ENCODE measurements at regions not wholly inside any gene's neighbourhood (a gene's known extent, or its start where the extent isn't known, plus 50 kb on each side); places are given as distances from the start of the nearest gene placed in this dataset.

DNA sequence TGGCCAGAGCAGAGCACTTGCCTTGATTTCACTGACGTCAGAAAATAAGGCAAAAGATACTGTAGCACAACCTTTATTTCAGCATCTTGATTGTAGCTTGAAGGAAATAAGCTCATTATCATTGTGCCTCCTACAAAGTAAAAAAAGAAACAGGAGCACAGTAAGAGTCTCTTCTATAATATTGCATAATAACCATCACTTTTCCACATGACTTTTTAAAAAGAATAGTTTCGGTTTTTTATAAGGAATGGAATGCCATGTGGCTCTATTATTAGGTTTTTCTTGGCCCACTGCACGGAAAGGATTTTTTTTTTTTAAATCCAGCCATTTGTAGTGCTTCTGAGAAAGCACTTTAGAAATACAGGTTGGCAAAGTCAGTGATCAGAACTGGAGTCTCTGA is 655.3 kb downstream of the LRRC70 start:
- Histone ChIP-seq H3K4me3 (no peak overlapping the region), H3K4me1 (no peaks in the 10 kb centered on the region), H3K27me3 (no peaks in the 10 kb centered on the region), H3K36me3 (no peaks in the 10 kb centered on the region), H3K27ac (no peak overlapping the region), H3K9me3 (no peaks in the 10 kb centered on the region)
- TF ChIP-seq POLR2A (IDR thresholded peaks at IDR 0.05) (no peak), POLR2AphosphoS5 (IDR thresholded peaks at IDR 0.05) (no peak), EP300 (IDR thresholded peaks at IDR 0.05; ENCODE audit: low read depth) (no peak)
- TF ChIP-seq, protein P1, sequence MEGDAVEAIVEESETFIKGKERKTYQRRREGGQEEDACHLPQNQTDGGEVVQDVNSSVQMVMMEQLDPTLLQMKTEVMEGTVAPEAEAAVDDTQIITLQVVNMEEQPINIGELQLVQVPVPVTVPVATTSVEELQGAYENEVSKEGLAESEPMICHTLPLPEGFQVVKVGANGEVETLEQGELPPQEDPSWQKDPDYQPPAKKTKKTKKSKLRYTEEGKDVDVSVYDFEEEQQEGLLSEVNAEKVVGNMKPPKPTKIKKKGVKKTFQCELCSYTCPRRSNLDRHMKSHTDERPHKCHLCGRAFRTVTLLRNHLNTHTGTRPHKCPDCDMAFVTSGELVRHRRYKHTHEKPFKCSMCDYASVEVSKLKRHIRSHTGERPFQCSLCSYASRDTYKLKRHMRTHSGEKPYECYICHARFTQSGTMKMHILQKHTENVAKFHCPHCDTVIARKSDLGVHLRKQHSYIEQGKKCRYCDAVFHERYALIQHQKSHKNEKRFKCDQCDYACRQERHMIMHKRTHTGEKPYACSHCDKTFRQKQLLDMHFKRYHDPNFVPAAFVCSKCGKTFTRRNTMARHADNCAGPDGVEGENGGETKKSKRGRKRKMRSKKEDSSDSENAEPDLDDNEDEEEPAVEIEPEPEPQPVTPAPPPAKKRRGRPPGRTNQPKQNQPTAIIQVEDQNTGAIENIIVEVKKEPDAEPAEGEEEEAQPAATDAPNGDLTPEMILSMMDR (IDR thresholded peaks at IDR 0.05) = no peak
- 39 to 40% methylated on average over 3 of the region's 3 CpGs for WGBS, 2 donors (ENCODE audit: low coverage in 1 of 2)
- intact Hi-C loops (cut with DNase I; ENCODE audit: low total_unique reads) = no loop called here
- in situ Hi-C loops (cut with MboI; ENCODE audit: low pct_ligation_motif_present in 1 of 4, low pct_unique_long_range_greater_than_20kb in 1 of 4, low sequenced_read_pairs in 3 of 4) = no loop called here
- no peak for DNase-seq

DNA sequence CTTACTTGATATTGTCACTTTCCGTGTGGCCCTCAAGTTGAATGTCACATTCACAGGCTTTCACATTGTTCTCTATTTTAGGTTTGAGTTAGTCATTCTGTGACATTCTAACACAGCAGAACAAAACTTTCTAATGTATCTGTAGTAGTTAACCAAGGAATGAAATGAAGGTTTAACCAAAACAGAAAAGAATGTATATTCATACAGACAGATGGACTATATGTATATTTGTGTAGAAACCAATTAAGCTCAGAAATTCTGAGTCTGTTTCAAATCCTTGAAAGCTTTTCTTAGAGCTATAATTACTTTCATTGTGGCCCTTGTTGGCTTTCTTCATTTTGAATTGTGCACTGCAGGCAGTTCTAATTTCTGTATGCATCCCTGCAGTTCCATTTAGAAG is 654.7 kb downstream of the LRRC70 start:
- Histone ChIP-seq H3K9me3 (no peaks in the 10 kb centered on the region), H3K4me3 (no peak overlapping the region)
- in situ Hi-C loops (cut with MboI; ENCODE audit: low pct_ligation_motif_present in 1 of 4, low pct_unique_long_range_greater_than_20kb in 1 of 4, low sequenced_read_pairs in 3 of 4) = no loop called here

DNA sequence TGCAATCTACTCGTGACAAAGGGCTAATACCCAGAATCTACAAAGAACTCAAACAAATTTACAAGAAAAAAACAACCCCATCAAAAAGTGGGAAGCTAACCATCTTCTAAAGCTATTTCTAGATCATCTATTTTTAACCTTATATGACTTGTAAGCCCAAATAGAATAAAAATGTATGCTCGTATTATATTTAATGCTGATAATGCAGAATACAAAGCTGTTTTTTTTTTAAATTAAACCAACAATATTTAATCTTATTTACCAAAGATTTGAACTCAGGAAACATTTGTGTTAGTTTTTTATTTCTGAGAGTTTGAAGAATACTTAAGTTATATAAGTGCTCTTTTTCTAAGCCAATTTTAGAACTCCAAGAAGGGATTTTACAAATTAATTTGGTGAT is 652.1 kb downstream of the LRRC70 start:
- no peak overlapping the region for H3K4me3 ChIP-seq
- H3K36me3 ChIP-seq = no peaks in the 10 kb centered on the region
- TF ChIP-seq EP300 (IDR thresholded peaks at IDR 0.05; ENCODE audit: low read depth) (no peak), POLR2A (IDR thresholded peaks at IDR 0.05) (no peak), POLR2AphosphoS5 (IDR thresholded peaks at IDR 0.05) (no peak)
- TF ChIP-seq, protein P1 (IDR thresholded peaks at IDR 0.05) = no peak
- no peaks in the 10 kb centered on the region for H3K4me1 ChIP-seq
- H3K27me3 ChIP-seq = no peaks in the 10 kb centered on the region
- 69 to 75% methylated on average over 2 of the region's 2 CpGs for WGBS, 2 donors (ENCODE audit: low coverage in 1 of 2)
- no peak overlapping the region for H3K27ac ChIP-seq
- in situ Hi-C loops (cut with MboI; ENCODE audit: low pct_ligation_motif_present in 1 of 4, low pct_unique_long_range_greater_than_20kb in 1 of 4, low sequenced_read_pairs in 3 of 4) (no loop called here), intact Hi-C loops (cut with DNase I; ENCODE audit: low total_unique reads) (no loop called here)
- no peaks in the 10 kb centered on the region for H3K9me3 ChIP-seq
- DNase-seq = no peak

More for the DNA sequence above, 654.7 kb downstream of the LRRC70 start:
- WGBS, 2 donors (ENCODE audit: low coverage in 1 of 2) = 79 to 100% methylated on average over 1 of the region's 1 CpG
- H3K27ac ChIP-seq = no peak overlapping the region
- TF ChIP-seq EP300 (IDR thresholded peaks at IDR 0.05; ENCODE audit: low read depth) = no peak
- no peak for TF ChIP-seq POLR2AphosphoS5 (IDR thresholded peaks at IDR 0.05)
- no peak for TF ChIP-seq POLR2A (IDR thresholded peaks at IDR 0.05)
- TF ChIP-seq, protein P1 (IDR thresholded peaks at IDR 0.05) = no peak
- no peaks in the 10 kb centered on the region for H3K27me3 ChIP-seq
- H3K36me3 ChIP-seq = no peaks in the 10 kb centered on the region
- intact Hi-C loops (cut with DNase I; ENCODE audit: low total_unique reads) = no loop called here
- H3K4me1 ChIP-seq = no peaks in the 10 kb centered on the region
- no peak for DNase-seq

DNA sequence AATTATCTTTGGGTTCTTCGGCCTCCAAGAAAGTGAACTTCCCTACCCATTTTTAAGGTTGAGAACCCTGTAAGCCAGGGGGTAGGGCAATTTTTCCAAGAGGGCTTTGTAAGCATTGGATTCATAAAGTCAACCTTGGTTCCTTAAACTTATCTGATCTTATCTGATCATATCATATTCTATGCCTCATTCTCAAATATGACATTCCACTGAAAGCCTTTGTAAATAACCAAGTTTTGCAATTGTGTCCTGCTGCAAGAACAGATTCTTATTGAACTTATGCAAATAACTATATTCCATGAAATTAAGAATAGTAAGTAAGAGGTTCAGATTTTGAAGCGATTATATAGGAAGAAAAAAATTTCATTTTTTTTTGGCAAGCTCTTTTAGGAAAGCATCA is 649.5 kb downstream of the LRRC70 start:
- H3K9me3 ChIP-seq = no peaks in the 10 kb centered on the region
- no peak overlapping the region for H3K27ac ChIP-seq
- TF ChIP-seq, protein P1 (IDR thresholded peaks at IDR 0.05) = no peak
- TF ChIP-seq POLR2A (IDR thresholded peaks at IDR 0.05) = no peak
- no peak for TF ChIP-seq POLR2AphosphoS5 (IDR thresholded peaks at IDR 0.05)
- no peak for TF ChIP-seq EP300 (IDR thresholded peaks at IDR 0.05; ENCODE audit: low read depth)
- in situ Hi-C loops (cut with MboI; ENCODE audit: low pct_ligation_motif_present in 1 of 4, low pct_unique_long_range_greater_than_20kb in 1 of 4, low sequenced_read_pairs in 3 of 4) (no loop called here), intact Hi-C loops (cut with DNase I; ENCODE audit: low total_unique reads) (no loop called here)
- H3K36me3 ChIP-seq = no peaks in the 10 kb centered on the region
- H3K4me1 ChIP-seq = no peaks in the 10 kb centered on the region
- no peak for DNase-seq
- no peak overlapping the region for H3K4me3 ChIP-seq
- H3K27me3 ChIP-seq = no peaks in the 10 kb centered on the region
- WGBS, 2 donors (ENCODE audit: low coverage in 1 of 2) = 82 to 85% methylated on average over 1 to 2 of the region's 2 CpGs

Data from transverse colon (tissue), 4 donors.